ENCODE measurements at regions not wholly inside any gene's neighbourhood (a gene's known extent, or its start where the extent isn't known, plus 50 kb on each side); places are given as distances from the start of the nearest gene placed in this dataset.
"Not testable (repeated sequence)": the region's sequence is repeated elsewhere in the genome, so short reads cannot be mapped to it uniquely, and the experiment has no call there.

DNA sequence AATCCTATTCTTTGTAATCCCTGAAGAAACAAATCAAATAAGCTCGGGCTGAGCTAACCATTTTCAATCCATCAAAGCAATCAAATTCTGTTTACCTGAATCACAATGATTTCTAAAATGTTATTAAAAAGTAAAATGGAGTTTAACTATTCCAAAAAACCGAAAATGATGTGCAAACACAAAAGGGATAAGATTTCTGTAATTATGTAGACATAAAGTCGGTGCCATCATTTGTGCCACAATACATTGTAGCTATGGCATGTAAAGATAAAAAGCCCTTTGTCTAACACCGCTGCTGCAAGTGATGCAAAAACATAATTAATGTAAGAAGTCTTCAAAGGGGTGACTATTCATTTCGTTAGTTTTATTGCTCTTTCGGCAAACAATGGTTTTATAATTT is 125.1 kb upstream of the FAM204A start:
- DNase-seq (ENCODE audit: low read depth) = no peak

DNA sequence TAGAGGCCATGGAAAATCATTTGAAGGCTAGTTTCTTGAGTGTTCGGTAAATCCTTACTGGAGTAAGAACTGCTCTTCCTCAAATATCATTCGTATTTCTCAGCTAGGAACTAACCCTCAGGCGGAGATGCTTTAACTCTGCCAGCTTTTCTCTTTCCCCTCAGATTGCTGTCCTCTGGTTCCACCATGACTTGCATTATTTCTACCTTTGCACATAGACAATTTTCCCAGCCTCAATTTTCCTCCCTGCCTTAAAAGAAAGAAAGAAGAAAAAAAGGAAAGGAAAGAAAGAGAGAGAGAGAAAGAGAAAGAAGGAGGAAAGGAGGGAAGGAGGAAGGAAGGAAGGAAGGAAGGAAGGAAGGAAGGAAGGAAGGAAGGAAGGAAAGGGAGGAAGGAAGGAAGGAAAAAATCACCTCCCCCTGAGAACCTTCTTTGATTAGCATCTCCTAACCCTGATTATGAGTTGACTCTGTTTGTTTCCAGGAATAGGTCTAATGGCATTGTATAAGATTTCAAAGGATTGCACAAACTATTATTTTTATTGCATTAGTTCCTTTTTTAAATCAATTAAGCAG is 123.3 kb upstream of the FAM204A start:
- no peak for DNase-seq (ENCODE audit: low read depth)

GRCh38 chr10:118463740-118464139 is 121.6 kb upstream of the FAM204A start:
- DNase-seq (ENCODE audit: low read depth) = no peak

GRCh38 chr10:118462401-118462800 is 120.3 kb upstream of the FAM204A start:
- DNase-seq (ENCODE audit: low read depth) = no peak

- DNase-seq (ENCODE audit: low read depth) = peak; percentile 50
Observed at GRCh38 chr10:118459642-118460193, 117.6 kb upstream of the FAM204A start.

DNA sequence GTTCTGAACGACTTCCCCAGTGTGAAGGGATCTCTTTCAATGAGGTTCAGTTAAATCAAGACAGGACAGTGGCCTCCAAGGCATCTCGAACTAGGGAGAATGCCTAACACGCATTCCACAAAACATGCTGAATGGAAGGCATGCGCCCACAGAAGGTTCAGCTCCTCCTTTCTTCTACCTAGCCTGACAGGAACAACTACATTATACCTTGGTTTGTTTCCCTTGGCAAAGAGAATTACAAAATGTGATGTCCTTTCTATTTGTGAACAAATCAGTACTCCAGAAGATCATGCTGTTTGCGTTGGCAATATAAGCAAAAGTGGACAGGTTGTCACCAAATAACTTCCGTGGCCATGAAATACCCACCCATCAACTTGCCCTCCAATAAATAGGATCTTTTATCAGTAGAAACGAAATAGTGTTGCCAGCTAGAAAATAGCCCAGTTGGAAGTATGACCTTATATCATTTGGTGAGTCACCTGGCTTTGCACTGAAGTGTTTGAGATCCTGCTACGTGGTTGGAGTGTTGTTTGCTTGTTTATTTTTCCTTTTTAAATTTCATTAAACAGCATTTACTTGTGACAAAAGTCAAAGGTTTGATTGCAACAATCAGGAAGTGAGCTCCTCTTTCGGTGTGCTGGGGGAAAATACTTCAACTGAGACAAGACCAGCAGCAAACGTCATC is 117.0 kb upstream of the FAM204A start:
- no peak for DNase-seq (ENCODE audit: low read depth)

- no peak for DNase-seq (ENCODE audit: low read depth)
Observed at GRCh38 chr10:118457824-118458428, 115.8 kb upstream of the FAM204A start.

GRCh38 chr10:118455181-118455695 is 113.1 kb upstream of the FAM204A start:
- DNase-seq (ENCODE audit: low read depth) = no peak

- no peak for DNase-seq (ENCODE audit: low read depth)
Observed at GRCh38 chr10:118454211-118454610, 112.1 kb upstream of the FAM204A start.

DNA sequence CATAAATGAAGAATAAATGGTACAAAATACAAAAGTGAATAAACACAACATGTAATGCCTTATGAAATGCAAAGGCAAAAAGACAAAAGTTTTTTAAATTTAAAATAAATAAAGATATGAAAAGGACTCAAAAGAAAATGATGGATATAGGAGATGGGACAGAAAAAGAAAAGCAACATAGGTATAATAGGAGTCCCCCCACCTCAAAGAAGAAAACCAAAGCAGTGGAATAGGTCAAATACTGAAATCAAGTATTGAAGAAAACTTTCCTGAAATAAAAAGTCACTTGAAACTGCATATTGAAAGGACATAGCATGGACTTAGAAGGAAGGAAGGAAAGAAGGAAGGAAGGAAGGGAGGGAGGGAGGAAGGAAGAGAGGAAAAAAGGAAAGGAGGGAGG is 110.0 kb upstream of the FAM204A start:
- no peak for DNase-seq (ENCODE audit: low read depth)

GRCh38 chr10:118449521-118449920 is 107.4 kb upstream of the FAM204A start:
- no peak for DNase-seq (ENCODE audit: low read depth)

- DNase-seq (ENCODE audit: low read depth) = no peak
Observed at GRCh38 chr10:118448744-118449143, 106.6 kb upstream of the FAM204A start.

GRCh38 chr10:118447478-118448270 is 105.5 kb upstream of the FAM204A start:
- DNase-seq (ENCODE audit: low read depth) = no peak

GRCh38 chr10:118445535-118445934 is 103.4 kb upstream of the FAM204A start:
- no peak for DNase-seq (ENCODE audit: low read depth)

GRCh38 chr10:118444069-118444468 is 101.9 kb upstream of the FAM204A start:
- DNase-seq (ENCODE audit: low read depth) = no peak

DNA sequence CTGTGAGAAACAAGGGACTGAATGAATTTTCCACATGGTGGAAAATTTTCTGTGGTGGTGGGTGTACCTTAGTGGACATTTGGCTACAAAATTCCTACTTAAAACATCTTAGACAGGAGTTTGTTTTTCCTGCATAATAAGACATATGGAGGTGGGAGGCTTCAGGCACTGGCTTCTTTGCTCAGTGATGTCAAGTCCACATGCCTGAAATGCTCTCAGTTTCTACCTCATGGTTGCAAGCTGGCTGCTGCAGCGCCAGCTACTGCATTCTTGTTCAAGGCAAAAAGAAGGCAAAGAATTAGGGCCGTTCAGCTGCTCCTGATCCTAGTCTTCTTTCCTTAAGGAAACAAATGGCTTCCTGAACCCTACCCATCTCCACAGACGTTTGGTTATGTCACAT is 99.9 kb upstream of the FAM204A start:
- DNase-seq (ENCODE audit: low read depth) = no peak

- no peak for DNase-seq (ENCODE audit: low read depth)
Observed at GRCh38 chr10:118439824-118440223, 97.7 kb upstream of the FAM204A start.

DNA sequence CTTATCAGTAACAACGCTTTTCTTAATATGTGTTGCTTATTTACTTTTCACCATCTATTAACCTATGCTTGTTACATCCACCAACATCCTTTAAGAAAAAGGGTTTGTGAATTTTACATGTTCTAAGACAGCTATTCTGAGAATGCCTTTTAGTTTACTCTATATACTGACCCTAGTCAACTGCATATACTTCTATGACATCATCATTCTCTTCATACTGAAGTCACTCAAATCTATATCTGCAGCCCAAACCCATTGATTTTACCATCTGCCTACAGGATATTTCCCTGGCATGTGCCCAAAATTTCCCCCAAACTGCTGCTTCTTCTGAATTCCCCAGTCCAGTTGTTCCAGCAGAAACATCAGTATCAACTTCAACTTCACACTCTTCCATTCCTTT is 94.6 kb upstream of the FAM204A start:
- no peak for DNase-seq (ENCODE audit: low read depth)

DNA sequence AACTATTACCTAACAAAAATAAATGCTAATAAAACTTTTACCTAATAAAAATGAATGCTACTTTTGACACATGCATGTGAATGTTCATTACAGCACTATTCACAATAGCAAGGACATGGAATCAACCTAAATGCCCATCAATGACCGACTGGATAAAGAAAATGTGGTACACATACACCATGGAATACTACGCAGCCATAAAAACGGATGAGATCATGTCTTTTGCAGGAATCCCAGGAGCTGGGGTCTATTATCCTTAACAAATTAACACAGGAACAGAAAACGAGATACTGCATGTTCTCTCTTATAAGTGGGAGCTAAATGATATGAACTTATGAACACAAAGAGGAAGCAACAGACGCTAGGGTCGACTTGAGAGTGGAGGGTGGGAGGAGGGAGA is 88.1 kb upstream of the FAM204A start:
- DNase-seq (ENCODE audit: low read depth) = no peak

DNA sequence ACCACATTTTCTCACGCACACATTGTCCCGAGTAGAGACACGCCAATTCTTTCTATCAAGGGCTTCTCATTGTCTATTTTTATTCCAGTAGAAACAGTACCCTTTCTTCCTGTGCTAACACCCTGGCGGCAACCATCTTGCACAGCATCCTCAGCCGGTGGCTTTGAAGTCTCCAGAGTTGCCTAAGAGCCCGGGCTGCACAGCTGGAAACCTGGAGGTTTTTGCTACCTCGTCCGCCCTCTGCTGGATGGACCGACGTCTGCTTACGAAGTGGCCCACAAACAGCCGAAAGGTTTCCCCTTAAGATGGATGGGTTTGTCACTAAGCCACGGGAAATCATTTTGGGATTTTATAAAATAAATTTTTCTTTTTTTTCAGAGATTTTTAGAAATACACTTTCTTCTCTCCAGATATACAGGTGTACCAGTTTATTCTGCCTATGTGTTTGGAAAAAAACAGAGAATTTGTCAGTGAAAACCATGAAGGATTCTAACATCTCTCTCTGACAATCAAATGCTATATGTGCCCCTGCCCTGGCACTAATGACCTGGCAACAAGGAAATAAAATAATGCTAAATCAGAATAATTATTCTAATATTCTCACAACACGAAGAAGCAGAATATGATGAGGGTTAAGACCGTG is 81.8 kb upstream of the FAM204A start:
- peak; percentile 91 for DNase-seq (ENCODE audit: low read depth)

DNA sequence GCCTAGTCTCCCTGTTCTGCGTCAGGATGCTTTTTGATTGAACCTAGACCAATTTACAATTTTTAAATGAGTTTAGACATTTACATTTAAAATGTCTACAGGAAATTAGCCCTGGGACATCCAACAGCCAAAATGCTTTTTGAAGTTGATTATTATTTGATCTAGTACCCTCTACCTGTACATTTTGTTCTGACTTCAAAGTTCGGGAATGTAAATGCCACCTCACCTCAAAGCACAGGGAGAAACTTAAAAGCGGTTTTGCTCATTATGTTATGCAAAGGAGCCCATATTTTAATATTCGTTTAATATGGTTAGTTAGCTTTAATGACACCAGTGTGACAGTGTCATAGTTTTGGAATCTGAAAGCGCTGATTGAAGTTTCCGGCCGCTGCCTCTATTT is 80.1 kb upstream of the FAM204A start:
- no peak for DNase-seq (ENCODE audit: low read depth)

GRCh38 chr10:118420049-118420448 is 77.9 kb upstream of the FAM204A start:
- DNase-seq (ENCODE audit: low read depth) = not testable (repeated sequence)
